ENCODE measurements at regions not wholly inside any gene's neighbourhood (a gene's known extent, or its start where the extent isn't known, plus 50 kb on each side); places are given as distances from the start of the nearest gene placed in this dataset.
"Not testable (repeated sequence)": the region's sequence is repeated elsewhere in the genome, so short reads cannot be mapped to it uniquely, and the experiment has no call there.

DNA sequence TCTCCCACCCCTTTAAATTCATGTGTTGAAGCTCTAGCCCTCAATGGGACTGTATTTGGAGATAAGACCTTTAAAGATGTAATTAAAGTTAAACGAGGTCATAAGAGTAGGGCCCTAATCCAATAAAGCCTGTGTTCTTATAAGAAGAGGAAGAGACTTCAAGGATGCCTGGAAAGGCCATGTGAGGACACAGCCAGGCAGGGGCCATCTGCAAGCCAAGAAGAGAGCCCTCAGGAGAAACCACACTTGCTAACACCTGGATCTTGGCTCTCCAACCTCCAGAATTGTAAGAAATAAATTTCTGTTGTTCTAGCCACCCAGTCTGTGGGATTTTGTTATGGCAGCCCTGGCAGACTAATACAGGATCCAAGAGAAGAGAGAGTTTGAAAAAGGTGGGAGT lies 683.5 kb downstream of the TTLL7 start:
- not testable (repeated sequence) for TF ChIP-seq CTCF, POLR2A (IDR thresholded peaks at IDR 0.05)

All from uterus (tissue), 2 donors.